ENCODE measurements at regions not wholly inside any gene's neighbourhood (a gene's known extent, or its start where the extent isn't known, plus 50 kb on each side); places are given as distances from the start of the nearest gene placed in this dataset.

DNA sequence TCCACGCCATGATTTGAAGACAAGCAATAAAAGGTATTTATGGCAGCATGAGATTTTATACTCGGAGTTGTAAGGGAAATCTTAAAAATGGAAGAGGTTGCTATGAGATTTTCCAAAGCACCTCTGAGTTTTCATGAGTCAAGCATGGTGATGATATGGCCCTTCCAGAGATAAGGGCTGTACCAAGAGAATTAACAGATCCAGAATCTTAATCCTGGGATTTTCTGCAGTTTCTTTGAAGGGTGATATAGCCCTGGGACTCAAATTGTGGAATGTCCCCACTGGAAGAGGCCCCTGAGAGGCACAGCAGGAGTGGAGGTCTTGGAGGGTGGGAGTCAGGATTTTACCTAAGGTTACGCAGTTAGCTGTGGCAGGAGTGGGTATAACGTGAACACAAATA, 243.3 kb downstream of the ZNF621 start:
- TF ChIP-seq, protein P1, sequence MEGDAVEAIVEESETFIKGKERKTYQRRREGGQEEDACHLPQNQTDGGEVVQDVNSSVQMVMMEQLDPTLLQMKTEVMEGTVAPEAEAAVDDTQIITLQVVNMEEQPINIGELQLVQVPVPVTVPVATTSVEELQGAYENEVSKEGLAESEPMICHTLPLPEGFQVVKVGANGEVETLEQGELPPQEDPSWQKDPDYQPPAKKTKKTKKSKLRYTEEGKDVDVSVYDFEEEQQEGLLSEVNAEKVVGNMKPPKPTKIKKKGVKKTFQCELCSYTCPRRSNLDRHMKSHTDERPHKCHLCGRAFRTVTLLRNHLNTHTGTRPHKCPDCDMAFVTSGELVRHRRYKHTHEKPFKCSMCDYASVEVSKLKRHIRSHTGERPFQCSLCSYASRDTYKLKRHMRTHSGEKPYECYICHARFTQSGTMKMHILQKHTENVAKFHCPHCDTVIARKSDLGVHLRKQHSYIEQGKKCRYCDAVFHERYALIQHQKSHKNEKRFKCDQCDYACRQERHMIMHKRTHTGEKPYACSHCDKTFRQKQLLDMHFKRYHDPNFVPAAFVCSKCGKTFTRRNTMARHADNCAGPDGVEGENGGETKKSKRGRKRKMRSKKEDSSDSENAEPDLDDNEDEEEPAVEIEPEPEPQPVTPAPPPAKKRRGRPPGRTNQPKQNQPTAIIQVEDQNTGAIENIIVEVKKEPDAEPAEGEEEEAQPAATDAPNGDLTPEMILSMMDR (conservative IDR thresholded peaks at IDR 0.05; ENCODE audit: low read depth, low read length): no peak
- no peak overlapping the region for H3K4me3 ChIP-seq (ENCODE audit: low read depth, low read length)
- no peak for DNase-seq (ENCODE audit: low read depth)

DNA sequence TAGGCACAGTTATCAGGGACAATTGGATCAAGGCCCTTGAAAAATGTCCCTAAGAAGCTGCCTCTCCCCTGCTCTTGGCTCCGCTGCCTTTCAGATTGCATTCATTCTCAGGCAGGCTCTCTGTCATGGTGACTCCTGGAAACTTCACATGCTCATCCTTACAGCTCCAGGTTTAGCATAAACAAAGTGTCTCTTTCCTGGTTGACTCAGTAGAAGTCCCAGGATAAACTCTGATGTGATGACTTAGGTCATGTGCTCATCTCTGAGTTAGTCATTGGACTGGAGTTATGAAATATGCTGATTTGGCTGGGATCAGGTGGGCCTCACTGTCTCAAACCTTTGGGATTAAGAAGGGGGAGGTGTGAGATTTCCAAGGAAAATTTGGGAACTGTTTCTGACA, 243.8 kb downstream of the ZNF621 start:
- TF ChIP-seq, protein P1 (conservative IDR thresholded peaks at IDR 0.05; ENCODE audit: low read depth, low read length): no peak
- DNase-seq (ENCODE audit: low read depth): peak; percentile 29
- H3K4me3 ChIP-seq (ENCODE audit: low read depth, low read length): no peak overlapping the region

DNA sequence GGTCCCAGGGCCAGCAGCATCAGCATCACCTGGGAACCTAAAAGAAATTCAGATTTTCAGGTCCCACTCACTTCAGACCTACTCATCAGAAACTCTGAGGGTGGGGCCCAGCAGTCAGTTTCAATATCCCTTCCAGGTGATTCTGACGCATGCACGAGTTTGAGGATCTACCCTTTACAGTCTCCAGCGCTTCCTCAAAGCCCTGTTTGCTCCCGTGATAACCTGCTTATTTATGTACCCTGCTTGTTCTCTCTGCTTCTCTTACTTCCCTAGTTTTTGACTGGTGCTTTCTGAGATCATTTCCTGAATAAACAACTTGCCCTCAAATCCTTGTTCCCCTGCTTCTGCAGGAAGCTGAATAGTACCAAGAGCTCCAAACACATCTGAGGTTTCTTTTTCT, 245.3 kb downstream of the ZNF621 start:
- no peak overlapping the region for H3K4me3 ChIP-seq (ENCODE audit: low read depth, low read length)
- DNase-seq (ENCODE audit: low read depth): no peak
- TF ChIP-seq, protein P1 (conservative IDR thresholded peaks at IDR 0.05; ENCODE audit: low read depth, low read length): no peak

DNA sequence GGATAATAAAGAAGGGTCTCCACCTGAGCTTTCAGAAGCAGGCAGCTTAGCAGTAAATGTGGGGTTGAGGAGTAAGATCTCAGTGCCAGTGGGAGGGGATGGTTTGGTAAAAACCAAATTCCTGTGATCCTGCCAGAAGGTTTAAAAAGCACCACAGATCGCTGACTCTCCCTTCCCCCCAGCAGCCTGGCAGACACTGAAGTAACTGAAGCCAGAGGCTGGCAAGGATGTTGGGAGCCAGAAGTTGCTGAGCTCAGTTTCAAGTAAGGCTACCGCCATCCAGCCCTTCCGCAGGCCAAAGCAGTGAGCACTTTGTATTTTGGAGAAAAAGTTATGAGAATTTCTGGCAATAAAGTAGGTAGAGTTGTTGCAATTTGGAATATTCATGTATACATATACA, 246.4 kb downstream of the ZNF621 start:
- H3K4me3 ChIP-seq (ENCODE audit: low read depth, low read length): no peak overlapping the region
- DNase-seq (ENCODE audit: low read depth): no peak
- TF ChIP-seq, protein P1 (conservative IDR thresholded peaks at IDR 0.05; ENCODE audit: low read depth, low read length): no peak

DNA sequence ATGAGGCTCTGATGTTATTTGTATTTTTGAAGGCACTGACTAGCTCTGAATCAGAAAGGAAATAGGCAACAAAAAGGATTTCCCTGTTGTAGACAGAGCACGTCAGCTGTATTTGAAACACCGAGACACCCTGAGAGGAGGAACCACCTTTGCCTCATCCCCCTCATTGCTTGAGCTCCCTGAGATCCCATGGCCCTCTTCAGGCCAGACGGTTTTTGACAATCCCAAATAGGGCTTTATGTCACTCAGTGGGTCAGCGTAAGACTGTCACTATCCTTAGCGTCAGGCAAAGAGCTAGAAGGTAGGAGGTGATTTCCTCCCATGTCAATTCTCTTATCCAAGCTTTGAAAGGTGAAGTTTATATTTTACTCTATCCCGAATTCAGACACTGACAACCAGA, 254.3 kb downstream of the ZNF621 start:
- TF ChIP-seq, protein P1 (conservative IDR thresholded peaks at IDR 0.05; ENCODE audit: low read depth, low read length): no peak
- DNase-seq (ENCODE audit: low read depth): no peak
- H3K4me3 ChIP-seq (ENCODE audit: low read depth, low read length): no peak overlapping the region

DNA sequence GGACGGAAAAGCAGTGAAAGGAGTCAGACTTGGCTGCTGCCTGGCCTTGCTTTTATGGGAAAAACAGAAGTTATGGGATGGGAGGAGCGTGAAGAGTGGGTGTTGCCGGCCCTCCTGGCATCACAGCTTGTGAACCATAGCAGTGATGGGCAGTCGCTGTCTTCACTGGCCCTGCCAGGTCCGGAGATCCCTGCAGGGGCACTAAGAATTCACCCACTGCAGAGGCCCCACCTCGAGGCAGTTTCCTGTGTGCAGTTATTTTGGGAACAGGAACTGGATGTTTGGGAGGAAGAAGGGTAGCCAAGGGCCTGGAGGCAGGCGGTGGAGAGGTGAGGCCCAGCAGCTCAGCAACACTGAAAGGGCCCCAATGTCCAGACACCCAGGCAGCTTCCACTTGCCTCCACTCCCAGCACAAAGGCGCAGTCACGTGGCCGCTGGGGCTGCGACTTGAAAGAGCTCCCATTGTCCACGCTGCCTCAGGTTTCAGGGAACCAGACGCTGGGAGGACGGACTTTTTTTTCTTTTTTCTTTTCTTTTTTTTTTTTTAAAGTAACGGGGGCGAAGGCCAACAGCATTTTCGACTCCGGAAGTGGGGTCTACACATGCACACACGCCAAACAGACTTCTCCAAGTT, 255.6 kb downstream of the ZNF621 start:
- TF ChIP-seq, protein P1 (conservative IDR thresholded peaks at IDR 0.05; ENCODE audit: low read depth, low read length): peak; percentile 5
- H3K4me3 ChIP-seq (ENCODE audit: low read depth, low read length): peak overlapping the region; percentile 43
- peak; percentile 88 for DNase-seq (ENCODE audit: low read depth)

DNA sequence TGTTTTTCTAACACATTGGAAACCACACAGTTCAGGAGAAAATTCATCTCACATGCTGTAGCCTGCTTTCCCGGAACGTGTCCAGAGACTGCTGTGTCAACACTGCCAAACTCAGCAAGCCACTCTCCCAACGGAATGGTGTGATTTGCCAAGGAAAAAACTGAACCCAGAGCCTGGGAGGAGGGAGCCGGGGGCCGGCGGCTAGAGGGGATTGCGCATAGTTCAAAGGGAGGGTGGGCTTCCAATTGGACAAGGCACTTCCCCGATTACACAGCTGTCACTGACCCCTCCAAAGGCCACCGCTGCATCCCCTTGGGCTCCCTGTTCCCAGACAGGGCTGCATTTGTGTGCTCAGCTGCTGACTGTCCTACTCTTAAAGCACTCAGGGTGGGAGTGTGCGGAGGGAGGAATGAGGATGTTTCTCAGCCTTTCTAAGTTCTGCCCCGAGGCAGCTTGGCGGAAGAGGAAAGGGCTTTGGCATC, 256.2 kb downstream of the ZNF621 start:
- peak; percentile 67 for DNase-seq (ENCODE audit: low read depth)
- H3K4me3 ChIP-seq (ENCODE audit: low read depth, low read length): peak overlapping the region; percentile 43
- TF ChIP-seq, protein P1 (conservative IDR thresholded peaks at IDR 0.05; ENCODE audit: low read depth, low read length): no peak

All from choroid plexus epithelial cell (primary cell).